HL-60 (cell line): ENCODE measurements at regions not wholly inside any gene's neighbourhood (a gene's known extent, or its start where the extent isn't known, plus 50 kb on each side); places are given as distances from the start of the nearest gene placed in this dataset.

Source experiments
- DNase-seq, 2 experiments: peaks; one replicate each; pipeline ENCODE4 v3.0.0-alpha.2; 2010 to 2020; ENCODE audit warnings: low read depth in 1 of 2, low spot score in 1 of 2
- H3K27ac ChIP-seq: fragments of 250-450 bp; sonication (Bioruptor Pico); replicated peaks from 2 replicates; pipeline ENCODE4 v1.5.1; 2020; ENCODE audit warnings: mild to moderate bottlenecking, moderate library complexity
- H3K27me3 ChIP-seq: fragments of 250-450 bp; sonication (Bioruptor Pico); 2 replicates; pipeline ENCODE4 v1.5.1; 2021; ENCODE audit warnings: mild to moderate bottlenecking, moderate library complexity; ENCODE audit not compliant: insufficient read depth, poor library complexity, severe bottlenecking
- H3K4me3 ChIP-seq: replicated peaks from 2 replicates; pipeline ENCODE4 v1.5.1; 2011; ENCODE audit warnings: mild to moderate bottlenecking, control low read depth, low read length; ENCODE audit not compliant: insufficient read depth
- GABPA ChIP-seq: IDR thresholded peaks from 2 replicates; pipeline ENCODE4 v1.6.1; 2012; ENCODE audit warnings: low read depth
- POLR2AphosphoS5 ChIP-seq: IDR thresholded peaks from 2 replicates; pipeline ENCODE4 v1.6.1; 2012; ENCODE audit warnings: low read depth
- SPI1 ChIP-seq: IDR thresholded peaks from 2 replicates; pipeline ENCODE4 v1.6.1; 2012; ENCODE audit warnings: low read depth, mild to moderate bottlenecking, borderline replicate concordance
- TF ChIP-seq, protein P1 (sequence below): IDR thresholded peaks from one replicate; pipeline ENCODE4 v1.5.1; 2011; ENCODE audit warnings: low read length, control low read depth, inconsistent platforms; ENCODE audit not compliant: insufficient read depth
- TF ChIP-seq, protein P2 (sequence below): IDR thresholded peaks from 2 replicates; pipeline ENCODE4 v1.6.1; 2012; ENCODE audit warnings: low read depth; ENCODE audit not compliant: insufficient replicate concordance

DNA sequence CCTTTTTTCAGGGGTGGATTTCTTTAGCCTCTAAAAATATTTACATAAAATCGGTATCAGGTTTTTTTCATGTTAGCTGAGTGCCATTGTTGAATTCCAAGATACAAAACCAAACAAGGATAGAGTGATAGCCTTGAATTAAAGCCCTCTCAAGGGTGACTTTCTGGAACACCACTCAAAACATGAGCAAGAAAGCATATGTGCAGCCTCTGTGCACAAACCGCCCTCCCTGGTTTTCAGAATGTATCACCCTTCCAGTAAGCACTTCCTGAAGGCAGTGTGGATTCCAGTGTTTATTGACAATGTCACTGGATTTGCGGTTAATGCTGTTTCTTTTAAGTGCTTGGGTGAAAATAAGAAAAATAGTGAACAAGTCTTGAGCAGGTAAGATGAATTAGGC is 597.7 kb downstream of the TMEM114 start:
- H3K27ac ChIP-seq: no peak overlapping the region
- H3K4me3 ChIP-seq: no peak overlapping the region
- H3K27me3 ChIP-seq: no peaks in the 10 kb centered on the region
- no peak for DNase-seq
- TF ChIP-seq, protein P1, sequence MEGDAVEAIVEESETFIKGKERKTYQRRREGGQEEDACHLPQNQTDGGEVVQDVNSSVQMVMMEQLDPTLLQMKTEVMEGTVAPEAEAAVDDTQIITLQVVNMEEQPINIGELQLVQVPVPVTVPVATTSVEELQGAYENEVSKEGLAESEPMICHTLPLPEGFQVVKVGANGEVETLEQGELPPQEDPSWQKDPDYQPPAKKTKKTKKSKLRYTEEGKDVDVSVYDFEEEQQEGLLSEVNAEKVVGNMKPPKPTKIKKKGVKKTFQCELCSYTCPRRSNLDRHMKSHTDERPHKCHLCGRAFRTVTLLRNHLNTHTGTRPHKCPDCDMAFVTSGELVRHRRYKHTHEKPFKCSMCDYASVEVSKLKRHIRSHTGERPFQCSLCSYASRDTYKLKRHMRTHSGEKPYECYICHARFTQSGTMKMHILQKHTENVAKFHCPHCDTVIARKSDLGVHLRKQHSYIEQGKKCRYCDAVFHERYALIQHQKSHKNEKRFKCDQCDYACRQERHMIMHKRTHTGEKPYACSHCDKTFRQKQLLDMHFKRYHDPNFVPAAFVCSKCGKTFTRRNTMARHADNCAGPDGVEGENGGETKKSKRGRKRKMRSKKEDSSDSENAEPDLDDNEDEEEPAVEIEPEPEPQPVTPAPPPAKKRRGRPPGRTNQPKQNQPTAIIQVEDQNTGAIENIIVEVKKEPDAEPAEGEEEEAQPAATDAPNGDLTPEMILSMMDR: no peak
- no peak for TF ChIP-seq GABPA
- TF ChIP-seq POLR2AphosphoS5: no peak
- TF ChIP-seq, protein P2, sequence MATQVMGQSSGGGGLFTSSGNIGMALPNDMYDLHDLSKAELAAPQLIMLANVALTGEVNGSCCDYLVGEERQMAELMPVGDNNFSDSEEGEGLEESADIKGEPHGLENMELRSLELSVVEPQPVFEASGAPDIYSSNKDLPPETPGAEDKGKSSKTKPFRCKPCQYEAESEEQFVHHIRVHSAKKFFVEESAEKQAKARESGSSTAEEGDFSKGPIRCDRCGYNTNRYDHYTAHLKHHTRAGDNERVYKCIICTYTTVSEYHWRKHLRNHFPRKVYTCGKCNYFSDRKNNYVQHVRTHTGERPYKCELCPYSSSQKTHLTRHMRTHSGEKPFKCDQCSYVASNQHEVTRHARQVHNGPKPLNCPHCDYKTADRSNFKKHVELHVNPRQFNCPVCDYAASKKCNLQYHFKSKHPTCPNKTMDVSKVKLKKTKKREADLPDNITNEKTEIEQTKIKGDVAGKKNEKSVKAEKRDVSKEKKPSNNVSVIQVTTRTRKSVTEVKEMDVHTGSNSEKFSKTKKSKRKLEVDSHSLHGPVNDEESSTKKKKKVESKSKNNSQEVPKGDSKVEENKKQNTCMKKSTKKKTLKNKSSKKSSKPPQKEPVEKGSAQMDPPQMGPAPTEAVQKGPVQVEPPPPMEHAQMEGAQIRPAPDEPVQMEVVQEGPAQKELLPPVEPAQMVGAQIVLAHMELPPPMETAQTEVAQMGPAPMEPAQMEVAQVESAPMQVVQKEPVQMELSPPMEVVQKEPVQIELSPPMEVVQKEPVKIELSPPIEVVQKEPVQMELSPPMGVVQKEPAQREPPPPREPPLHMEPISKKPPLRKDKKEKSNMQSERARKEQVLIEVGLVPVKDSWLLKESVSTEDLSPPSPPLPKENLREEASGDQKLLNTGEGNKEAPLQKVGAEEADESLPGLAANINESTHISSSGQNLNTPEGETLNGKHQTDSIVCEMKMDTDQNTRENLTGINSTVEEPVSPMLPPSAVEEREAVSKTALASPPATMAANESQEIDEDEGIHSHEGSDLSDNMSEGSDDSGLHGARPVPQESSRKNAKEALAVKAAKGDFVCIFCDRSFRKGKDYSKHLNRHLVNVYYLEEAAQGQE: no peak
- no peak for TF ChIP-seq SPI1

DNA sequence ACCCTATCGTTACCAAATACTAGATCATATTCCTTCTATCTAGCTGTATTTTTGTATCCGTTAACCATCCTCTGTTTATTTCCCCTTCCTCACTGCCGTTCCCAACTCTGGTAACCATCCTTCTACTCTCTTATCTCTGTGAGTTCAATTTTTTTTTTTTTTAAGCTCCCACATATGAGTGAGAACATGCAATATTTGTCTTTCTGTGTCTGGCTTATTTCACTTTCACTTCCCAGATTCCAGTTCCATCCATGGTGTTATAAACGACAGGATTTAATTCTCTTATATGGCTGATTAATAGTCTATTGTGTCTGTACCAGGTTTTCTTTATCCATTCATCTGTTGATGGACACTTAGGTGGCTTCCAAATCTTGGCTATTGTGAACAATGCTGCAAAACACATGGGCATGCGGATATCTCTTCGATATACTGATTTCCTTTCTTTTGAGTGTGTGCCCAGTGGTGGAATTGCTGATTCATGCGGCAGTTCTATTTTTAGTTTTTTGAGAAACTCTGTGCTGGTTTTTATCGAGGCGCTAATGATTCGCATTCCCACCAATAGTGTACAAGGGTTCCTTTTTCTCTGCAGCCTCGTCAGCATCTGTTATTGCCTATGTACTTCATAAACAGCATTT is 599.6 kb downstream of the TMEM114 start:
- H3K27me3 ChIP-seq: no peaks in the 10 kb centered on the region
- H3K4me3 ChIP-seq: no peak overlapping the region
- TF ChIP-seq, protein P1: no peak
- no peak for TF ChIP-seq GABPA
- no peak for TF ChIP-seq POLR2AphosphoS5
- DNase-seq: no peak
- no peak overlapping the region for H3K27ac ChIP-seq

- H3K27ac ChIP-seq: no peak overlapping the region
- no peak overlapping the region for H3K4me3 ChIP-seq
- DNase-seq: no peak
- TF ChIP-seq GABPA (no peak), SPI1 (no peak), POLR2AphosphoS5 (no peak)
- TF ChIP-seq, protein P1: no peak
- TF ChIP-seq, protein P2: no peak
- H3K27me3 ChIP-seq: no peaks in the 10 kb centered on the region
Observed at GRCh38 chr16:7983676-7984075, 606.6 kb downstream of the TMEM114 start.

GRCh38 chr16:7980133-7980483 is 610.2 kb downstream of the TMEM114 start:
- H3K27me3 ChIP-seq: no peaks in the 10 kb centered on the region
- TF ChIP-seq POLR2AphosphoS5 (no peak), SPI1 (no peak), GABPA (no peak)
- TF ChIP-seq, protein P1: no peak
- TF ChIP-seq, protein P2: no peak
- no peak overlapping the region for H3K27ac ChIP-seq
- no peak for DNase-seq
- H3K4me3 ChIP-seq: no peak overlapping the region
